ENCODE measurements at regions not wholly inside any gene's neighbourhood (a gene's known extent, or its start where the extent isn't known, plus 50 kb on each side); places are given as distances from the start of the nearest gene placed in this dataset.

- TF ChIP-seq POLR2A (IDR thresholded peaks at IDR 0.05) (no peak), CTCF (IDR thresholded peaks at IDR 0.05) (no peak)
Observed at GRCh38 chr6:22681761-22682160, 112.4 kb downstream of the HDGFL1 start.
